Loucy (cell line): ENCODE measurements at regions not wholly inside any gene's neighbourhood (a gene's known extent, or its start where the extent isn't known, plus 50 kb on each side); places are given as distances from the start of the nearest gene placed in this dataset.

Source experiments
- EZH2phosphoT487 ChIP-seq: fragments of 200-600 bp; IDR thresholded peaks from 2 replicates; pipeline ENCODE4 v1.6.1; 2018; ENCODE audit warnings: antibody characterized with exemption, mild to moderate bottlenecking, moderate library complexity, borderline replicate concordance
- TF ChIP-seq, protein P1 (sequence below): fragments of 200-600 bp; sonication (generic); conservative IDR thresholded peaks from 2 replicates; pipeline ENCODE4 v1.5.1; 2014; ENCODE audit warnings: mild to moderate bottlenecking, antibody characterized with exemption, low read length

DNA sequence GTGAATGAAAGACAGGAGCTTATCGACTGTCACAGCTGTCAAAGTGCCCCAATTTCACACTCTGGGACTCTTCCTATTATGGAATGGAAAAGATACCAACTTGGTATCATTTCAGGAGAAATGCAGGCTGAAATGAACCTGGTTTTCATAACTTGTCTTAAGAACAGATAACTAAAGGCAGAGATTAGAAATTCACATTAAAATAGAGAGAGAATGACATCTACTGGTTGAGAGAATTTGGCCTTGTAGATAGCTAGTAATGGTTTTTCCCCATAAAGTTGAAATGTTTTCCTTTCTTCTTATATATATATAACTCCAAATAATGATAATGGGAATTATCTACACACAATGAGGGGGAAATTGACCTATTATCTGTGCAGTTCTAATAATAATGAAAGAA is 600.2 kb upstream of the CCNG1 start:
- TF ChIP-seq, protein P1, sequence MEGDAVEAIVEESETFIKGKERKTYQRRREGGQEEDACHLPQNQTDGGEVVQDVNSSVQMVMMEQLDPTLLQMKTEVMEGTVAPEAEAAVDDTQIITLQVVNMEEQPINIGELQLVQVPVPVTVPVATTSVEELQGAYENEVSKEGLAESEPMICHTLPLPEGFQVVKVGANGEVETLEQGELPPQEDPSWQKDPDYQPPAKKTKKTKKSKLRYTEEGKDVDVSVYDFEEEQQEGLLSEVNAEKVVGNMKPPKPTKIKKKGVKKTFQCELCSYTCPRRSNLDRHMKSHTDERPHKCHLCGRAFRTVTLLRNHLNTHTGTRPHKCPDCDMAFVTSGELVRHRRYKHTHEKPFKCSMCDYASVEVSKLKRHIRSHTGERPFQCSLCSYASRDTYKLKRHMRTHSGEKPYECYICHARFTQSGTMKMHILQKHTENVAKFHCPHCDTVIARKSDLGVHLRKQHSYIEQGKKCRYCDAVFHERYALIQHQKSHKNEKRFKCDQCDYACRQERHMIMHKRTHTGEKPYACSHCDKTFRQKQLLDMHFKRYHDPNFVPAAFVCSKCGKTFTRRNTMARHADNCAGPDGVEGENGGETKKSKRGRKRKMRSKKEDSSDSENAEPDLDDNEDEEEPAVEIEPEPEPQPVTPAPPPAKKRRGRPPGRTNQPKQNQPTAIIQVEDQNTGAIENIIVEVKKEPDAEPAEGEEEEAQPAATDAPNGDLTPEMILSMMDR = no peak
- TF ChIP-seq EZH2phosphoT487 = no peak
